MCF 10A (cell line): ENCODE measurements at regions not wholly inside any gene's neighbourhood (a gene's known extent, or its start where the extent isn't known, plus 50 kb on each side); places are given as distances from the start of the nearest gene placed in this dataset.
A peak's percentile ranks its signal among the peaks of the same experiment; 100 is the strongest.

Experiments used
- BruUV-seq: library from RNA; stranded (reverse); fragments of 400-500 nt; replicated peaks from 2 replicates; lab custom pipeline; 2021; lab: Mats Ljungman, UMichigan
- CTCF ChIA-PET: fragments of 300-600 bp; sonication (Branson Sonifier 250); formaldehyde crosslinking; extraction: SDS; loops from one replicate; lab custom pipeline; 2021; ENCODE audit warnings: antibody characterized with exemption, inconsistent platforms; lab: Yijun Ruan, JAX
- POLR2A ChIA-PET: fragments of 300-600, 350-650 bp; sonication (Branson Sonifier 250); formaldehyde crosslinking; extraction: SDS; loops from one replicate; lab custom pipeline; 2020; ENCODE audit warnings: antibody characterized with exemption, inconsistent platforms; lab: Yijun Ruan, JAX
- DNase-seq: peaks from one replicate; pipeline ENCODE4 v3.0.0-alpha.2; 2018; ENCODE audit not compliant: unreplicated experiment
- H3K27ac Mint-ChIP-seq: one replicate; pipeline ENCODE4 v1.8.0; 2022; ENCODE audit warnings: mild to moderate bottlenecking, low read depth, mixed read lengths; ENCODE audit not compliant: unreplicated experiment
- H3K27me3 Mint-ChIP-seq: one replicate; pipeline ENCODE4 v1.8.0; 2022; ENCODE audit warnings: mixed read lengths; ENCODE audit not compliant: insufficient read depth, unreplicated experiment
- H3K36me3 Mint-ChIP-seq: one replicate; pipeline ENCODE4 v1.8.0; 2022; ENCODE audit warnings: mild to moderate bottlenecking, moderate library complexity, mixed read lengths; ENCODE audit not compliant: insufficient read depth, unreplicated experiment
- H3K4me1 Mint-ChIP-seq: one replicate; pipeline ENCODE4 v1.8.0; 2022; ENCODE audit warnings: mixed read lengths; ENCODE audit not compliant: insufficient read depth, unreplicated experiment
- H3K4me3 Mint-ChIP-seq: one replicate; pipeline ENCODE4 v1.8.0; 2022; ENCODE audit warnings: mild to moderate bottlenecking, moderate library complexity, mixed read lengths; ENCODE audit not compliant: unreplicated experiment
- H3K9me3 Mint-ChIP-seq: one replicate; pipeline ENCODE4 v1.8.0; 2022; ENCODE audit warnings: mixed read lengths; ENCODE audit not compliant: unreplicated experiment
- intact Hi-C: fragments of 100-400 bp; cut with micrococcal nuclease; formaldehyde crosslinking; loops from 2 replicates; pipeline ENCODE4 v1.14.1; 2022
- TF ChIP-seq, protein P1 (sequence below): fragments of 200-600 bp; IDR thresholded peaks from one replicate; pipeline ENCODE4 v1.8.0; 2022; ENCODE audit warnings: antibody characterized with exemption, mild to moderate bottlenecking; ENCODE audit not compliant: unreplicated experiment

DNA sequence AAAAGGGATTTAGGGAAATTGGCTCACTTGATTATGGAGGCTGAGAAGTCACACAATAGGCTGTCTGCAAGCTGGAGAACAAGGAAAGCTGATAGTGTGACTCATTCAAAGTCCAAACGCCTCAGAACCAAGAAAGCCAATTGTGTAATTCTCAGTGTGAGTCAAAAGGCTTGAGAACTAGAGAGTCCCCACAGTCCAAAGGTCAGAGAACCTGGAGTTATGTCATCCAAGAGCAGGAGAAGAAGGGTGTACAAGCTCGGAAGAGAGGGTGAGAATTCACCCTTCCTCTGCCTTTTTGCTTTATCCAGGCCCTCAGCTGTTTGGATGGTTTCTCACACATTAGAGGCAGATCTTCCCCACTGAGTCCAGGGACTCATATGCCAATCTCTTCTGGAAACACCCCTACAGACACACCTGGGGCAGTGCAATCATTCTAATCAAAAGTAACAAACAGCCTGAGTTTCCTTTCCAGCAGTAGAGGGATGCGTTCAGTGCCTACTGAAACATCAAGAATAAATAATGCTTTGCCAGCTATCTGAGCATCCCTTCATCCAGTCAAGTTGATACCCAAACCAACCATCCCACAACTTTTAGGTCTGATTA, 271.5 kb downstream of the SATB1 start:
- Mint-ChIP-seq H3K27me3 (no peaks in the 10 kb centered on the region), H3K36me3 (no peaks in the 10 kb centered on the region), H3K4me1 (peaks cover 16% of the 10 kb centered on the region), H3K4me3 (no peak overlapping the region), H3K9me3 (no peaks in the 10 kb centered on the region), H3K27ac (no peak overlapping the region)
- intact Hi-C loops = no loop called here
- peak; percentile 97 for DNase-seq
- TF ChIP-seq, protein P1, sequence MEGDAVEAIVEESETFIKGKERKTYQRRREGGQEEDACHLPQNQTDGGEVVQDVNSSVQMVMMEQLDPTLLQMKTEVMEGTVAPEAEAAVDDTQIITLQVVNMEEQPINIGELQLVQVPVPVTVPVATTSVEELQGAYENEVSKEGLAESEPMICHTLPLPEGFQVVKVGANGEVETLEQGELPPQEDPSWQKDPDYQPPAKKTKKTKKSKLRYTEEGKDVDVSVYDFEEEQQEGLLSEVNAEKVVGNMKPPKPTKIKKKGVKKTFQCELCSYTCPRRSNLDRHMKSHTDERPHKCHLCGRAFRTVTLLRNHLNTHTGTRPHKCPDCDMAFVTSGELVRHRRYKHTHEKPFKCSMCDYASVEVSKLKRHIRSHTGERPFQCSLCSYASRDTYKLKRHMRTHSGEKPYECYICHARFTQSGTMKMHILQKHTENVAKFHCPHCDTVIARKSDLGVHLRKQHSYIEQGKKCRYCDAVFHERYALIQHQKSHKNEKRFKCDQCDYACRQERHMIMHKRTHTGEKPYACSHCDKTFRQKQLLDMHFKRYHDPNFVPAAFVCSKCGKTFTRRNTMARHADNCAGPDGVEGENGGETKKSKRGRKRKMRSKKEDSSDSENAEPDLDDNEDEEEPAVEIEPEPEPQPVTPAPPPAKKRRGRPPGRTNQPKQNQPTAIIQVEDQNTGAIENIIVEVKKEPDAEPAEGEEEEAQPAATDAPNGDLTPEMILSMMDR = no peak
- BruUV-seq = no TSS peak
- ChIA-PET CTCF (interaction anchor here (0.6 to 1.1 kb wide), 5 partner anchors 10 to 1195 kb away, joined by 3 to 5 read pairs (median 4); no protein-coding TSS in a partner anchor), POLR2A (interaction anchor here (0.6 to 1.0 kb wide), 3 partner anchors 8 to 911 kb away, joined by 3 read pairs; no protein-coding TSS in a partner anchor)

GRCh38 chr3:18151199-18151598, 273.9 kb downstream of the SATB1 start:
- Mint-ChIP-seq H3K36me3 (no peaks in the 10 kb centered on the region), H3K9me3 (no peaks in the 10 kb centered on the region), H3K4me1 (peaks cover 16% of the 10 kb centered on the region), H3K27me3 (no peaks in the 10 kb centered on the region), H3K27ac (no peak overlapping the region), H3K4me3 (no peak overlapping the region)
- DNase-seq = no peak
- BruUV-seq = no TSS peak
- ChIA-PET CTCF (no interaction called here), POLR2A (no interaction called here)
- intact Hi-C loops = no loop called here
- TF ChIP-seq, protein P1 = no peak

DNA sequence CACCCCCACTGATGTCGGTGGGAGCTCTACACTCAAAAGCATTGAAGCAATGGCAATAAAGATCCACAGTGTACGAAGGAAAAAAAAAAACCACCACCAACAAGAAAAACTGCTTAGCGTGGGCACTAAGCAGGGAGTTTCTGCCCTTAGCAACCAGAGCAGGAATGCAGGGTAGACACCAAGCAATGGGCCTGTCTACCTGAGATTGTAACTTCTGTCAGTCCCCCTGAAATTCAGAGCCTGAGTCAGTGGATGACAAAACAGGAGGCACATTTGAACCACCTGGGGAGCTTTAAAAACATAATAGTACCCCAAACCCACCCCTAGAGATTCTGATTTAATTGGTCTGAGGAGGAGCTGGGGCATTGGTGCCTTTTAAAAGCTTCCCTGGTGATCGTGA, 275.2 kb downstream of the SATB1 start:
- peaks cover 16% of the 10 kb centered on the region for H3K4me1 Mint-ChIP-seq
- no peak overlapping the region for H3K27ac Mint-ChIP-seq
- CTCF ChIA-PET = interaction anchor here (1.0 kb wide), 1 partner anchor 309 kb away, joined by 3 read pairs; no protein-coding TSS in a partner anchor
- POLR2A ChIA-PET = no interaction called here
- H3K36me3 Mint-ChIP-seq = no peaks in the 10 kb centered on the region
- intact Hi-C loops = no loop called here
- no peaks in the 10 kb centered on the region for H3K9me3 Mint-ChIP-seq
- no peaks in the 10 kb centered on the region for H3K27me3 Mint-ChIP-seq
- H3K4me3 Mint-ChIP-seq = no peak overlapping the region
- no TSS peak for BruUV-seq
- no peak for DNase-seq
- TF ChIP-seq, protein P1 = no peak

DNA sequence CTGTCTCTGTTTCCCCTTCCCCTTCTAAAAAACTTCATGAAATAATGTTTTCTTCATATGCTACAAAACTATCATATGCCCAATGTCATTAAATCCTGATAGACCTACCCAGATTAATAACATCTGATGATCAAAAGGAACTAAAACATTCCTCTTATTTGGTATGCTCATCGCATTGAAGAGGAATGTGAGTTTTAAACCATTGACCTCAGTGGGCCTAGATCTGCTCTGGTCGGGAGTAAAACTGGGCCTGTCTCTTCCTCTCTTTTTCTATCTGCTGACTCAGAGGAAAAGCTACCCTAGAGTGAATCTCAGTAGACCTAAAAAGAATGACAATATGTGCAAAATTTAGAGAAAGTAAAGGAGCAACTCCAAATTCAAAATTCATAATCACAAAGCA, 275.8 kb downstream of the SATB1 start:
- CTCF ChIA-PET = interaction anchor here (1.0 kb wide), 1 partner anchor 308 kb away, joined by 3 read pairs; no protein-coding TSS in a partner anchor
- POLR2A ChIA-PET = interaction anchor here (0.9 kb wide), 1 partner anchor 15 kb away, joined by 3 read pairs; no protein-coding TSS in a partner anchor

More for the DNA sequence above, 275.8 kb downstream of the SATB1 start:
- TF ChIP-seq, protein P1 = no peak
- no peak for DNase-seq
- H3K4me1 Mint-ChIP-seq = peaks cover 16% of the 10 kb centered on the region
- no peaks in the 10 kb centered on the region for H3K36me3 Mint-ChIP-seq
- intact Hi-C loops = no loop called here
- BruUV-seq = no TSS peak
- H3K27me3 Mint-ChIP-seq = no peaks in the 10 kb centered on the region
- H3K9me3 Mint-ChIP-seq = no peaks in the 10 kb centered on the region
- H3K27ac Mint-ChIP-seq = no peak overlapping the region
- no peak overlapping the region for H3K4me3 Mint-ChIP-seq
